HG03469 (cell line): ENCODE measurements at regions not wholly inside any gene's neighbourhood (a gene's known extent, or its start where the extent isn't known, plus 50 kb on each side); places are given as distances from the start of the nearest gene placed in this dataset.
"Not testable (repeated sequence)": the region's sequence is repeated elsewhere in the genome, so short reads cannot be mapped to it uniquely, and the experiment has no call there.

Experiments
- ATAC-seq: cut with Tn5 transposase; IDR thresholded peaks from one replicate; pipeline ENCODE4 v1.9.1; 2021; ENCODE audit warnings: mild to moderate bottlenecking, moderate library complexity, moderate number of reproducible peaks; ENCODE audit not compliant: unreplicated experiment

DNA sequence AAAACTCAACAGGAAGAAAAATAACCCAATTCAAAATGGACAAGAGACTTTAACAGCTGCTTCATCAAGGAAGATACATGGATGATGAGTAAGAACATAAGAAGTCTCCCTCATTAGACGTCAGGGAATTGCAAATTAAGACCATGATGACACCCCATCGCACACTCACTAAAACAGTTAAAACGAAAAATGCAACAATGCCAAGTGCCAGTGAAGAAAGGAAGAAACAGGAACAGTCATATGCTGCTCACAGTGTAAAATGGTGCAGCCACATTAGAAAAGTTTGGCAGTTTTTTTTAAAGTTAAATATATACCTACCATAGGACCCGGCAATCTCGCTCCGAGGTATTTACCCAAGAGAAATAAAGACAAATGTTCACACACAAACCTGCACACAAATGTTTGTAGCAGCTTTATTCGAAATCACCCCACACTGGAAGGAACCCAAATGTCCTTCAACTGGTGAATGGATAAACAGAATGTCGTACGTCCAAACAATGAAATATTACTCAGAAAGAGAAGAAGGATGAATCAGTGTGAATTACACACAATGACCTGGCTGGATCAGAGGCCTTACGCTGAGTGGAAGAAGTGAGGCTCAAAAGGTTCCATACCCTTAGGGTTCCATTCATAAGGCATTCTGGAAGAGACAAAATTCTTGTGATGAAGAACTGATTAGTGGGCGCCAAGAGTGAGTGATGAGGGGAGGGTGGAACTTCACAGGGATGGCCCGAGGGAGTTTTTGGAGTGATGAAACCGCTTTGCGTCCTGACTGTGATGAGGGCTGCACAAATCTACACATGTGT is 110.3 kb downstream of the C16orf95 start:
- no peak for ATAC-seq

DNA sequence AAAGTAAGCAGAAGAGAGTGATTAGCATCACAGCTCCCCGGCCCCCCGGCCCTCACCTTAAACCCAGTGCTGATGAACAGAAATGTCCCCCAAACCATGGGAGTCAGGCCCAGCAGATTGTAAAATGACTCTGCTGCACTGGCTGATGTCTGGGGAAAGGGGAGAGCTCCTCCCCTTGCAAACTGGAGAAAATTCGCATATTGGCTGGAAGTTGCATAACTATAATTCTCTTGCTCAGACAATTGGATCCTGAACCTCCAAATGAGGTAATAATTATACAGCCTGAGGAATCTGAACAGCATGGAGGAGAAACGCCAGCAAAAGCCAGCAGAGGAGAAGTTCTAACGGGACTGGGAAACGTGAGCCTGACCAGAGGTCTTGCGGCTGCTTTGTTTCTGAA is 109.7 kb downstream of the C16orf95 start:
- ATAC-seq: no peak

DNA sequence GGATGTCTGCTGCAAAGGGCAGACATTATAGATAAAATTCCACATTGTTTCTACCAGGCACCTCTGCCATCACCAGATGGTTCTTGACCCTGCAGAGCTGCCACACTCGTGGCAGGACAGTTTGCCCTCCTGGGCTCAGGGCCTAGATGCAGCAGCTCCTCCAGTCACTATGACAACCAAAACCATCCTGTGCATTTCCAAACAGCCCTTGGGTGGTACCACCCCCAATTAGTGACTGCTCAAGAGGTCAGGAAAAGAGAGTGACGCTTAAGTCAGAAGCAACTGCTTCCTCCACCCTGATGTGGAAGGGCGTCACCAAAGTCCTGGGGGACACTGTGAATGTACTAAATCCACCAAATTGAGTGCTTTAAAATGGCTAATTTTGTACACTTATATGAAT is 109.2 kb downstream of the C16orf95 start:
- ATAC-seq: no peak

DNA sequence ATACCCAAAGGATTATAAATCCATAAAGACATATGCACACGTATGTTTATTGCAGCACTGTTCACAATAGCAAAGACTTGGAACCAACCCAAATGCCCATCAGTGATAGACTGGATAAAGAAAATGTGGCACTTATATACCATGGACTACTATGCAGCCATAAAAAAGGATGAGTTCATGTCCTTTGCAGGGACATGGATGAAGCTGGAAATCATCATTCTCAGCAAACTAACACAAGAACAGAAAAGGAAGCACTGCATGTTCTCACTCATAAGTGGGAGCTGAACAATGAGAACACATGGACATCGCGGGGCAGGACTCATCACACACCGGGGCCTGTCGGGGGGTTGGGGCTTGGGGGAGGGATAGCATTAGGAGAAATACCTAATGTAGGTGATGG is 108.2 kb downstream of the C16orf95 start:
- not testable (repeated sequence) for ATAC-seq

DNA sequence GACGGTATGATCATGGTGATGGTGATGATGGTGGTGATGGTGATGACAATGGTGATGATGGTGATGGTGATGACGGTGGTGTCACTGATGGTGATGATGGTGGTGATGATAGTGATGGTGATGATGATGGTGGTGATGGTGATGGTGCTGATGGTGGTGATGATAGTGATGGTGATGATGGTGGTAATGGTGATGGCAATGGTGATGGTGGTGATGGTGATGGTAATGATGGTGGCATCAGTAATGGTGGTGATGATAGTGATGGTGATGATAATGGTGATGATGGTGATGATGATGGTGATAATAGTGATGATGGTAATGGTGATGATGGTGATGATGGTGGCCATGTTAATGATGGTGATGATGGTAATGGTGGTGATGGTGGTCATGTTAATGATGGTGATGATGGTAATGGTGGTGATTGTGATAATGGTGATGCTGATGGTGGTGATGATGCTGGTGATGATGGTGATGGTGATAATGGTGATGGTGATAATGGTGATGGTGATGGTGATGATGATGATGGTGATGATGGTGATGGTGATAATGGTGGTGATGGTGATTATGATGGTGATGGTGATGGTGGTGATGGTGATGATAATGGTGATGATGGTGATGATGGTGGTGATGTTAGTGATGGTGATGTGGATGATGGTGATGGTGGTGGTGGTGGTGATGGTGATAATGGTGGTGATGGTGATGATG is 107.2 kb downstream of the C16orf95 start:
- no peak for ATAC-seq

DNA sequence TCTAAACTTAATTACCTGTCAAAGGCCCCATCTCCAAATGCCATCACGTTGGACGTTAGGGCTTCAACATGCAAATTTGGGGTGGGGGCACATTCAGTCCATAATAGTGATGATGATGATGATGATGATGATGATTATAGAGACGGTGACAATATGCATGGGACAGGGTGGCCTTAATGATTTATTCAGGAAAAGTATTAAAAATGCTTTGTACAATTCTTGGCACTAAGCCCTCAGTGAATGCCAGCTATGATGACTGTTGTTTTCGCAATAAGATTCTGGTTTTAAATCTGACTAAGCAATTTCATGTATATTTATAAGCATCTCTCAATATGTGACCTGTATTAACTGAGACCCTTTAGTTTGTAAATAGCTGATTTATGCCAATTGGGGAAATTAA is 106.3 kb downstream of the C16orf95 start:
- no peak for ATAC-seq

DNA sequence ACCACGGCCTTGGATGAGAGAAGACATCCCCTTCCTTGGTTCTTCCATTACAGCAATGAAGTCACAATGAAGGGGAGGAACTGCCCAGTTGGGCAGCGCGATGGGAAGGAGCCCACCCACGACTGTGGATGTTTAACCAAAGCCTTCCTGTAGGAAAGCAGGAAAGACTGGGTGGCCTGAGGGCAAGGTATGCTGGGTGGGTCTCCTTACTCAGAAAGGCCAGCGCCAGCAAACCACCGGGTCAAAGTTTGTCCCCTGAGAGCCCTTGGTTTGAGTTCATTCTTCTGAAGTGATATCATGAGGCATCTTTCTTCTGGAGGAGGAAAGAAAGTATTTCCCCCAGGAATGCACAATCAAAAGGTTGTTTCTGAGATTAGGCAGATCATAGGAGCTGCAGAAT is 105.2 kb downstream of the C16orf95 start:
- no peak for ATAC-seq

DNA sequence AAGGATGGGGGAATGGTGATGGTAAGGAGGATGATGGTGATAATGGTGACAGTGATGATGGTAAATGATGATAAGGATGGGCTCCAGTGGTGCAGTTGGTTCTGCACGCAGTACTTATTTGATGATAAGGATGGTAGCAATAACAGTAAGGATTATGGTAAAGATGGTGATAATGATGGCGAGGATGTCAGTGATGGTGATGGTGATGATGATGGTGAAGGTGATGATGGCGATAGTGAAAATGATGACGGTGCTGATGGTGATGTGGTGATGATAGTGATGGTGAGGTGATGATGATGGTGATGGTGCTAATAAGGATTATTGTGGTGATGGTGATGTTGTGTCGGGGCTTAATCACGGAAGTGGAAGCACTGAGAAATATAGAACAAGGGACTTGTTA is 103.7 kb downstream of the C16orf95 start:
- no peak for ATAC-seq

DNA sequence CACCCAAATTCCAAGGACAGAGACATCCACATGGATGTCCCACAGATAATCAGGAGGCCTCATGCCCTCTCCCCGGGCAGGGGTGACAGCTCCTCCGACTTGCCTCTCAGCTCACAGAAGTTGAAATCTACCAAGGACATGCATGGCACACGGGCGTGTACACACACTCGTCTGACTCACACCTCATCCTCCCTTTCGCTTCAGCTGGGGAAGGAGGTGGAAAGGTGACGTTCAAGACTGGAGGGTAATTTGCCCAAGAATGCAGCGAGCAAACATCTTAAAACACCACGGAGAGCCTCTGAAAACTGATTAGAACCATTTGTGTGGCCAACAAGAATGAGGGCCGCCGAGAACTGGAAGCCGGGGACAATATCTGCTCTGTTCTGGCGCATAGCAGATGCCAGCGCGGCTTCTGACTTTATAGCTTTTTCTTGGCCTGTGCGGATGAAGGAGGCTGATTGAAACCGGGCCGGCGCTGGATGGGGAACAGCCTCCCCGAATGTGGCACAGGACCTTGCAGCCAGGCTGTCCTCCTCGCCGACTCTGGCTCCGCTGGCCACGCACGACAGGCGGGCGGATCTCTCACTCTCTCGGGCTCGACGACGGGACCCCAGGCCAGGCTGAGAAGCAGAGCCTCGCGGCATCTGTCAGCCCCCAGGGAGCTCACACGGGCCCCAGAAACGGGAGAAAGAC is 100.9 kb downstream of the C16orf95 start:
- ATAC-seq: no peak

DNA sequence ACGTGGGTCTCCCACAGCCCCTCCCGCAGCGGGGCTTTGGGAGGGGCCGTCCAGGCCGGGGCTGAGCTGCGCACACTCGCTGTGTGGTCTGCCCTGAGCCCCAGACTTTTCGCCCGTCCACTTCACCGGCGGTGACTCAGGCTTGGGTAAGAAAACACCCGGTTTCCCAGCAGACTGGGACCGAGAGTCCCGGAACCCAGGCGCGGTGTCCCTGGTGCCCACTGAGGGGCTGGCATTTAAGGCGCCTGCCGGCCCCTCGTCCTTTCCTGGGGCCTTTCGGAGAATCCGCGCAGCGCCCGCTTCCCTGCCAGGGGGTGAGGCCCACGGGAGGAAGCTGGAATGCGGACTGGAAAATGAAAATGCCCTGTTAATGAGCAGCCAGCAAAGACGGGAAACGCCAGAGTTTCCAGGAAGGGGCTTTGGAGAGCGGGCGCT is 100.3 kb downstream of the C16orf95 start:
- ATAC-seq: no peak

DNA sequence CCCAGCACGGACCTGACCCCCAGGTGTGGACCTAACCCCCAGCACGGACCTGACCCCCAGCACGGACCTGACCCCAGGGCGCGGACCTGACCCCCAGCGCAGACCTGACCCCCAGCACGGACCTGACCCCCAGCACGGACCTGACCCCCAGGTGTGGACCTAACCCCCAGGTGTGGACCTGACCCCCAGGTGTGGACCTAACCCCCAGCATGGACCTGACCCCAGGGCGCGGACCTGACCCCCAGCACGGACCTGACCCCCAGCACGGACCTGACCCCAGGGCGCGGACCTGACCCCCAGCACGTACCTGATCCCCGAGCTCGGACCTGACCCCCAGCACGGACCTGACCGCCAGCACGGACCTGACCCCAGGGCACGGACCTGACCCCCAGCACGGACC is 99.4 kb downstream of the C16orf95 start:
- ATAC-seq: not testable (repeated sequence)

DNA sequence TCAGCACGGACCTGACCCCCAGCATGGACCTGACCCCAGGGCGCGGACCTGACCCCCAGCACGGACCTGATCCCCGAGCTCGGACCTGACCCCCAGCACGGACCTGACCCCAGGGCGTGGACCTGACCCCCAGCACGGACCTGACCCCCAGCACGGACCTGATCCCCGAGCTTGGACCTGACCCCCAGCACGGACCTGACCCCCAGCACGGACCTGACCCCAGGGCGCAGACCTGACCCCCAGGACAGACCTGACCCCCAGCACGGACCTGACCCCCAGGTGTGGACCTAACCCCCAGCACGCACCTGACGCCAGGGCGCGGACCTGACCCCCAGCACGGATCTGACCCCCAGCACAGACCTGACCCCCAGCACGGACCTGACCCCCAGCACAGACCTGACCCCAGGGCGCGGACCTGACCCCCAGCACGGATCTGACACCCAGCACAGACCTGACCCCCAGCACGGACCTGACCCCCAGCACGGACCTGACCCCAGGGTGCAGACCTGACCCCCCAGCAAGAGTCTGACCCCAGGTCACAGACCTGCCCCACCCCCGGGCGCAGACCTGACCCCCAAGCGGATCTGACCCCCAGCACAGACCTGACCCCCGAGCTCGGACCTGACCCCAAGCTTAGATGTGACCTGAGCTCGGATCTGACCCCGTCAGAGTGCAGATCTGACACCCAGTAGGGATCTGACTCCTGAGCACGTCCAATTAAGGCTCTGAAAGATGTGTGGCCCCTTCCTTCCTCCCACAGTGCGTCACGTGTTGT is 98.7 kb downstream of the C16orf95 start:
- no peak for ATAC-seq

DNA sequence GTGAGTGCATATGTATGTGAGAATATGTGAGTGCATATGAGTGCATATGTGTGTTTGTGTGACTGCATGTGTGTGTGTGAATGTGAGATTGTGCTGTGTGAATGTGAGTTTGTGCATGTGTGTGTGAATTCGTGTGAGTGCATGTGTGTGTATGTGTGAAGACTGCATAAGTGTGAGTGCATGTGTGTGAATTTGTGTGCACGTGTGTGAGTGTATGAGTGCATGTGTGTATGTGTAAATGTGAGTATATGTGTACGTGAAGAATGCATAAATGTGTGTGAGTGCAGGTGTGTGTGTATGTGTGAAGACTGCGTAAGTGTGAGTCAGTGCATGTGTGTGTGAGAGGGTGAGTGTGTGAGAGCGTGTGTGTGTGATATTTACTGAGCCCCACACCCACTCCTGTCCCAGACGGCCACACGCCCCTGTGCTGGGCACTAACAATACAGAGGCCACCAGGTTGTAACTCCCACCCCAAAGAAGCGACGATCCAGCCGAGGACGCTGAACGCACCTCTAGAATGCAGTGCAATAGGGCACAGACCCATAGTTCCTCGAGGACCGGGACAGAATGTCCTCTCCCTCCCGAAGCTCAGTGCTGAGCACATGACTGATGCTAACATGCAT is 97.8 kb downstream of the C16orf95 start:
- no peak for ATAC-seq

DNA sequence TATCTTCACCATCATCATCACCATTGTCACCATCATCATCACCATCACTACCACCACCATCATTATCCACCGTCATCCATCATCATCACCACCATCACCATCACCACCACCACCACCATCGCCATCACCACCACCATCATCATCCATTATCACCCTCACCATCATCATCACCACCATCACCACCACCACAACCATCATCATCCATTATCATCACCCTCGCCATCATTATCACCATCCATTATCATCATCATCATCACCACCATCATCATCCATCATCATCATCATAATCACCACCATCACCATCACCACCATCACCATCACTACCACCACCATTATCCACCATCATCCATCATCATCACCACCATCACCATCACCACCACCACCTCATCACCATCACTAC is 95.6 kb downstream of the C16orf95 start:
- no peak for ATAC-seq

DNA sequence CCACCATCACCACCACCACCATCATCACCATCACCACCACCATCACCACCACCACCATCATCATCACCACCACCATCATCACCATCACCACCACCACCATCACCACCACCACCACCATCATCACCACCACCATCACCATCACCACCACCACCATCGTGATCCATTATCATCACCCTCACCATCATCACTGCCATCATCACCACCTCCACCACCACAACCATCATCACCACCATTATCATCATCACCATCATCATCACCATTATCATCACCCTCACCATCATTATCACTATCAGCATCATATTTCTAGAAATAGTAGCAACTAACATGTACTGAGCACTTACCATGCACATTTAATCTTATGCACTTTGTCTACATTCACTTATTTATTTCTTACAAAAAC is 94.9 kb downstream of the C16orf95 start:
- ATAC-seq: no peak

DNA sequence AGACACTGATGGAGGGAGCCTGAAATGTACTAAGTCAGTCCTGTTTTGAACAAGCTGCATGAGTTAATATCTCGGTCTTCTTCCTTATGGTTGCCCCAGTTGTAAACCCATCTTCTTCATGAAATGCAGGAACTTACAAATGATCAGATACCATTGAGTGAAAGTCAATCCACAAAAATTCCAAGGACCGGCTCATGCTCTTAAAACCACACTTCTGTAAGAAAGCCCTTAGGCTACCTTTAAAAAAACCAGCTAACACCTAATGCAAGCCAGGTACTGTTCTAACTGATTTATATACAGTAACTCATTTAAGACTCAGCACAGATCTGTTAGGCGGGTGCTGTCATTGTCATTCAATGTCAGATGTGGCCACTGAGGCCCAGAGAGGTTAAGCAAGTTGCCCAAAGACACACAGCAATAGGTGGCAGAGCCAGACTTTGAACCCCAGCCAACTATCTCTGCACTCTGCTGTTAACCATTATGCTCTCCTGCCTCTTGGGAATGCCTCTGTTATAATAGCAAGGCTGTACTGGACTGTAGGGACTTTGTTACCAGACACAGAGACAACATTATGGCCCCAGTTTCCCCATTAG is 93.4 kb downstream of the C16orf95 start:
- no peak for ATAC-seq

DNA sequence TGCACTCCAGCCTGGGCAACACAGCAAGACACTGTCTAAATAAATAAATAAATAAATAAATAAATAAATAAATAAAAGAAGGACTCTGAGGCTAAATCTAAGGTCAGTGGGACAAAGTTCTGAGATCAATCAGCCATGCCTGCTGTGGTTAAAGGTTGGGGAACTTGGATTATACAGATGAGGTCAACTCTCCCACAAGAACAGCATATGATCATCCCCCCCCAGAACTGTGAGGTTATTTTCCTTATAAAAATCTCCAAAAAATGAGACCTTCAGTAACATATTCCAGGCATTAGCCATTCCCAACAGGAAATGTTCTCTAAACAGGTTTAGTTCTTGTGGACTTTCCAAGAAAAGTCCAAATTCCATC is 90.3 kb downstream of the C16orf95 start:
- ATAC-seq: no peak

DNA sequence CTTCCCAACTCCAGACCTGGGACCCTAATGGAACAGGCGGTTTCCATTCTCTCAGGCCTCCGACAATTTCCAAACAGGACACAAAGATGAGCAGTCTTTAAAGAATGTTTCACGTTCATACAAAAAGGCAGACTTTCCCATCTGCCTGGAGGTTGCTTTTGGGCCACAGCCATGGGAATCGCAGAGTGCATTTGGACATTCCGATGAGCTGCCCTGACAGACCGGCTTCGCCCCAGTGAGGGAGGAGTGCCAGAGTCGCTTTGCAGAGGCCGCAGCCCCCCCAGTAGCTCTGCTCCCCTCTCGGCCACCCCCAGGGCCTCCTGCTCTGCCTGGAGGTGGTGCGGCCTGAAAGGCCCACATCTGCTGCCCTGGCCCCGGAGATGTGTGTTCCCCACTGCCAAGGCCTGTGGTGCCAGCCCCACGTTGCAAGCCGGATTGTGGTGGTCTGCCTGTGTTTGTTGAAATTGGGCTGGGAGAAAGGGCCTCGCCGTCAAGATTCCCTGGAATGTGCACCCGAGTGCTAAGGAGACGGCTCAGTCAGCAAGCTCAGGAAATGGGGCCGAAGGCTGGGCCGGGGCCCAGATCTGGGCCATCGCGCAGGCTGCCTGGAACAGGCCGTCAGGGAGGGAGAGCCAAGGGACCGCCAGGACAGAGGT is 89.8 kb downstream of the C16orf95 start:
- ATAC-seq: no peak

DNA sequence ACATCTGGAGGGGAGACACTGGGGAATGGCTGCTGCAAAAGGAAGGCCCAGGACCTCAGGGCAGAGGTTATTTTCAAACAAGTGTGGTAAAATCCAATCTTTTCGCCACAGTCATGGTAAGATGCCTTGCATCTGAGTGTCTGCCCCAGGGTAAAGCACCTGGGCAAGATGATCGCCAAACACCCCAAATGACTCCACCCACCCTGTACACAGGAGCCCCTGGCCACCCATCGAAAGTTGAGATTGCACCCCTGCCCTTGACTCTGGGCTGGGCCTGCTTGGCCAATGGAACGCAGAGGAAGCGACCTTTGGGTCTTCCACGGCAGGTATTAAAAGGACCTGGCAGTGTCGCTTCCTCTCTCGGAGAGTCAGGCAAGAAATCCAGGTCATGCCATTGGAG is 88.8 kb downstream of the C16orf95 start:
- no peak for ATAC-seq
